CD4-positive, CD25-positive, alpha-beta regulatory T cell (primary cell): ENCODE measurements at regions not wholly inside any gene's neighbourhood (a gene's known extent, or its start where the extent isn't known, plus 50 kb on each side); places are given as distances from the start of the nearest gene placed in this dataset.

Source experiments
- ATAC-seq, 2 donors: fragments of 150-1000 bp; cut with Tn5 transposase; one replicate each; pipeline ENCODE4 v1.10.0; 2021; ENCODE audit warnings: low read depth in 2 of 2, moderate number of reproducible peaks in 2 of 2, moderate library complexity in 1 of 2
- DNase-seq, 3 donors: peaks; one replicate each; pipeline versions ENCODE4 v3.0.0 to v3.0.0-alpha.2; 2012 to 2022; ENCODE audit warnings: mixed read lengths in 1 of 3
- H3K27ac ChIP-seq: one replicate; pipeline ENCODE4 v1.7.0; 2013; ENCODE audit warnings: mild to moderate bottlenecking, low read length; ENCODE audit not compliant: insufficient read depth, poor library complexity, severe bottlenecking
- H3K27me3 ChIP-seq: one replicate; pipeline ENCODE4 v1.7.0; 2013; ENCODE audit warnings: low read length; ENCODE audit not compliant: control insufficient read depth, insufficient read depth
- H3K36me3 ChIP-seq: one replicate; pipeline ENCODE4 v1.7.0; 2013; ENCODE audit warnings: mild to moderate bottlenecking, low read length, moderate library complexity; ENCODE audit not compliant: control insufficient read depth, insufficient read depth
- H3K4me1 ChIP-seq: 2 replicates; pipeline ENCODE4 v1.7.0; 2013; ENCODE audit warnings: mild to moderate bottlenecking, low read length; ENCODE audit not compliant: insufficient read depth, control insufficient read depth, poor library complexity, severe bottlenecking
- H3K4me3 ChIP-seq: one replicate; pipeline ENCODE4 v1.7.0; 2013; ENCODE audit warnings: low read depth, mild to moderate bottlenecking, low read length, moderate library complexity
- H3K9me3 ChIP-seq, 2 experiments: 1 replicate in 1 of 2; 2 replicates in 1 of 2; pipeline ENCODE4 v1.7.0; 2013; ENCODE audit warnings: low read length in 2 of 2, mild to moderate bottlenecking in 1 of 2, moderate library complexity in 1 of 2; ENCODE audit not compliant: control insufficient read depth in 2 of 2
- H3K27ac Mint-ChIP-seq, 3 donors: one replicate each; pipeline ENCODE4 v1.8.0; 2020 to 2022; ENCODE audit warnings: mild to moderate bottlenecking in 3 of 3, mixed read lengths in 3 of 3, moderate library complexity in 2 of 3
- H3K27me3 Mint-ChIP-seq: one replicate; pipeline ENCODE4 v1.8.0; 2022; ENCODE audit warnings: mild to moderate bottlenecking, mixed read lengths
- H3K36me3 Mint-ChIP-seq: one replicate; pipeline ENCODE4 v1.8.0; 2020; ENCODE audit warnings: mixed read lengths
- H3K4me1 Mint-ChIP-seq, 4 donors: one replicate each; pipeline ENCODE4 v1.8.0; 2020 to 2022; ENCODE audit warnings: mixed read lengths in 4 of 4, mild to moderate bottlenecking in 1 of 4
- H3K4me3 Mint-ChIP-seq, 4 donors: one replicate each; pipeline ENCODE4 v1.8.0; 2020 to 2022; ENCODE audit warnings: mild to moderate bottlenecking in 4 of 4, mixed read lengths in 4 of 4, moderate library complexity in 3 of 4
- H3K9me3 Mint-ChIP-seq, 7 donors: one replicate each; pipeline ENCODE4 v1.8.0; 2020 to 2022; ENCODE audit warnings: mixed read lengths in 7 of 7, mild to moderate bottlenecking in 3 of 7, moderate library complexity in 2 of 7

DNA sequence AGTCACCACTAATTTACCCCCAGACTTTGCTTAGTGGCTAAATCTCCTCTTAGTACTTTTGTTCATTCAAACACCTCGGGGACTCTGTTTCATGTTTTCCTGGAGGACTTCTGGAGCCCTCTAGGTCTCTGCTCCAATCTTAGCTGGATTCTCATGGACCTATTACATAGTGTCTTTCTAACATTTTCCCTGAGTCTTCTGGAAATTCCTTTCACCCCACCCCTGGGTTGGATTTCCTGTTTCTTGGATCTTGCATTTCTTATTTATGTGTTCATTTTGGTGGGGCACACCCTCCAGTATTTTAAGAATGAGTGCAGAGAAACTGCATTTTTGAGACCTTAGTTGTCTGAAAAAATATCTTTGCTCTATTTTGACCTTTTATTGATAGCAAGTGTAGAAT lies 220.1 kb downstream of the BLID start:
- ATAC-seq, result no peak
- H3K9me3 Mint-ChIP-seq, result peaks cover 0 to 4% (median 2%) of the 10 kb centered on the region in 7 donors
- H3K4me1 Mint-ChIP-seq, result no peaks in the 10 kb centered on the region
- no peak overlapping the region for H3K4me3 Mint-ChIP-seq
- Histone ChIP-seq H3K4me3 (no peak overlapping the region), H3K36me3 (no peaks in the 10 kb centered on the region), H3K27ac (no peak overlapping the region), H3K27me3 (no peaks in the 10 kb centered on the region), H3K9me3 (no peaks in the 10 kb centered on the region), H3K4me1 (no peaks in the 10 kb centered on the region)
- no peaks in the 10 kb centered on the region for H3K27me3 Mint-ChIP-seq
- no peaks in the 10 kb centered on the region for H3K36me3 Mint-ChIP-seq
- no peak overlapping the region for H3K27ac Mint-ChIP-seq
- DNase-seq, result no peak

- Mint-ChIP-seq H3K27ac (no peak overlapping the region), H3K36me3 (no peaks in the 10 kb centered on the region), H3K9me3 (peaks cover 0 to 6% (median 2%) of the 10 kb centered on the region in 7 donors), H3K4me1 (no peaks in the 10 kb centered on the region), H3K27me3 (no peaks in the 10 kb centered on the region), H3K4me3 (no peak overlapping the region)
- Histone ChIP-seq H3K4me1 (no peaks in the 10 kb centered on the region), H3K9me3 (no peaks in the 10 kb centered on the region), H3K27me3 (no peaks in the 10 kb centered on the region), H3K27ac (no peak overlapping the region), H3K4me3 (no peak overlapping the region), H3K36me3 (no peaks in the 10 kb centered on the region)
- no peak for ATAC-seq
- DNase-seq, result no peak
Measured at GRCh38 chr11:121894581-121894980, 221.4 kb downstream of the BLID start.

DNA sequence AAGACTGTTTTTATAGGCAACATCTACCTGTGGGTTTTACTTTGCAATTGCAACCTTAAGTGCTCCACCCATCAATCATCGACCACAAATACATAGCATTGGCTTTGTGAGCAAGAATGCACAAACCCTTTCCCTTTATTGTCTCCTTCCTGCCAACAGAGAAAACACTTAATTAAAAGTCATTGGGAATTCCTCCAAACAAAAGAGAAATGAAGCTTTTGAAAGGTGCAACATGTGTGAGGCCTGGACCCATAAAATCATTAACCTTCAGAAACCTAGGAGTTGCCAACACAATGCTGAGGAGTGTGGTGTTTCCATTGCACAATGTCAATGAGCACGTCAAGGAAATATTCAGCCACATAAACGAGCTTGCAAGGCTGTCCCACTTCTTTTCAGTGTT lies 223.2 kb downstream of the BLID start:
- Mint-ChIP-seq H3K9me3 (peaks cover 0 to 4% (median 0%) of the 10 kb centered on the region in 7 donors), H3K27ac (no peak overlapping the region), H3K27me3 (no peaks in the 10 kb centered on the region), H3K4me3 (no peak overlapping the region), H3K36me3 (no peaks in the 10 kb centered on the region), H3K4me1 (no peaks in the 10 kb centered on the region)
- no peaks in the 10 kb centered on the region for H3K4me1 ChIP-seq
- ATAC-seq (no peak), DNase-seq (no peak)
- no peaks in the 10 kb centered on the region for H3K27me3 ChIP-seq
- no peaks in the 10 kb centered on the region for H3K36me3 ChIP-seq
- H3K27ac ChIP-seq, result no peak overlapping the region
- H3K9me3 ChIP-seq, result no peaks in the 10 kb centered on the region
- H3K4me3 ChIP-seq, result no peak overlapping the region

GRCh38 chr11:121892131-121892681 lies 223.8 kb downstream of the BLID start:
- H3K9me3 ChIP-seq, result no peaks in the 10 kb centered on the region
- H3K36me3 ChIP-seq, result no peaks in the 10 kb centered on the region
- H3K27me3 ChIP-seq, result no peaks in the 10 kb centered on the region
- H3K27ac Mint-ChIP-seq, result no peak overlapping the region
- ATAC-seq (no peak), DNase-seq (no peak)
- H3K4me3 Mint-ChIP-seq, result no peak overlapping the region
- no peak overlapping the region for H3K4me3 ChIP-seq
- no peaks in the 10 kb centered on the region for H3K36me3 Mint-ChIP-seq
- H3K4me1 ChIP-seq, result no peaks in the 10 kb centered on the region
- H3K27ac ChIP-seq, result no peak overlapping the region
- H3K9me3 Mint-ChIP-seq, result peaks cover 0 to 4% (median 0%) of the 10 kb centered on the region in 7 donors
- H3K4me1 Mint-ChIP-seq, result no peaks in the 10 kb centered on the region
- no peaks in the 10 kb centered on the region for H3K27me3 Mint-ChIP-seq

DNA sequence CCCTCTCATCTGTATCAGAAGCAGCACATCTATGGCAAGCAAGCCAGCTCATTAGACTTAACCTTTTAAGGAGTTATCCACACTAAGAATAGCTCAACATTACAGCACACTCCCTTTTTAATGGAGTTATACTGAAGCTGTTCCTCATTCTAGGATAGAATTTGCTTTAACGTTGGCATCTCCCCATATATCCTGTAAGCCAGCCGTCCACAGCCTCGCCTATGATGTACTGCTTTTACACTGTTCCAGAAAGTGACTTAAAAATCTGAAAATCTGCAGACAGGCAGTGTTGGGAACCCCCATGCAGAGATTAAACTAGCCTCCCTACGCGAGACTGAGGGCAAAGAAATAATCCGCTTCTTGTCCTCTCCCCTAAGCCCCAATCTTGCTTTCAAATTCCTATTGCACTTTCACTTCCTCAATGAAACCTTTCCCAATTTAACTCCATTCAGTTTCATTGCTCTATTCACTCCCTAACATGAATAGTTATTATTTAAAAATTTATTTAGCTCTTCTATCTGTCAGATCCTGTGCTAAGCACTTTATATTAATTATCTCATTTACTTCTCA lies 225.0 kb downstream of the BLID start:
- Mint-ChIP-seq H3K9me3 (peaks cover 0 to 4% (median 0%) of the 10 kb centered on the region in 7 donors), H3K4me3 (no peak overlapping the region), H3K27ac (no peak overlapping the region), H3K27me3 (no peaks in the 10 kb centered on the region), H3K36me3 (no peaks in the 10 kb centered on the region), H3K4me1 (no peaks in the 10 kb centered on the region)
- Histone ChIP-seq H3K9me3 (no peaks in the 10 kb centered on the region), H3K4me1 (no peaks in the 10 kb centered on the region), H3K36me3 (no peaks in the 10 kb centered on the region), H3K27me3 (no peaks in the 10 kb centered on the region), H3K4me3 (no peak overlapping the region), H3K27ac (no peak overlapping the region)
- ATAC-seq, result no peak
- no peak for DNase-seq

- H3K4me3 ChIP-seq, result no peak overlapping the region
- DNase-seq (no peak), ATAC-seq (no peak)
- no peaks in the 10 kb centered on the region for H3K36me3 Mint-ChIP-seq
- H3K4me3 Mint-ChIP-seq, result no peak overlapping the region
- no peaks in the 10 kb centered on the region for H3K27me3 ChIP-seq
- no peaks in the 10 kb centered on the region for H3K4me1 Mint-ChIP-seq
- H3K9me3 Mint-ChIP-seq, result peaks cover 0 to 4% (median 0%) of the 10 kb centered on the region in 7 donors
- H3K36me3 ChIP-seq, result no peaks in the 10 kb centered on the region
- no peaks in the 10 kb centered on the region for H3K27me3 Mint-ChIP-seq
- H3K4me1 ChIP-seq, result no peaks in the 10 kb centered on the region
- no peaks in the 10 kb centered on the region for H3K9me3 ChIP-seq
- H3K27ac Mint-ChIP-seq, result no peak overlapping the region
- H3K27ac ChIP-seq, result no peak overlapping the region
Measured at GRCh38 chr11:121890377-121890776, 225.6 kb downstream of the BLID start.

DNA sequence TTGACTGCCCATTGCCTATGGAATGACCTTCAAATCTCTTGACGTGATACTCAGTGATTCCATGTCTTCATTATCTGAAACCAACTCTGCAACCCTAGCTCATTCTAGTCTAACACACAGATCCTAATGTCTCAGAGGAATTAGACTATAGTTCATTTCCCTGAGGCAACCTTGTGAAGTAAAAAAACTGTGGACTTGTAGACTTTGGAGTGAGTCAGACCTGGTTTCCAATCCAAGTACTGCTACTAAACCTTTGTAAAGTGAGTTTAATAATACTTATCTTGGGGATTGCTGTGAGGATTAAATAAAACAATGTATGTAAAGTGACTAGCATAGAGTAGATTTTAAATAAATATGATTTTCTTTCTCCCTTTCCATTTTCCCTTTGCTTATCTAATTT lies 226.1 kb downstream of the BLID start:
- DNase-seq (no peak), ATAC-seq (no peak)
- H3K27me3 Mint-ChIP-seq, result no peaks in the 10 kb centered on the region
- Histone ChIP-seq H3K27me3 (no peaks in the 10 kb centered on the region), H3K27ac (no peak overlapping the region), H3K4me3 (no peak overlapping the region), H3K9me3 (no peaks in the 10 kb centered on the region), H3K4me1 (no peaks in the 10 kb centered on the region), H3K36me3 (no peaks in the 10 kb centered on the region)
- no peaks in the 10 kb centered on the region for H3K36me3 Mint-ChIP-seq
- no peaks in the 10 kb centered on the region for H3K4me1 Mint-ChIP-seq
- H3K9me3 Mint-ChIP-seq, result peaks cover 0 to 4% (median under 1%) of the 10 kb centered on the region in 7 donors
- H3K27ac Mint-ChIP-seq, result no peak overlapping the region
- H3K4me3 Mint-ChIP-seq, result no peak overlapping the region

DNA sequence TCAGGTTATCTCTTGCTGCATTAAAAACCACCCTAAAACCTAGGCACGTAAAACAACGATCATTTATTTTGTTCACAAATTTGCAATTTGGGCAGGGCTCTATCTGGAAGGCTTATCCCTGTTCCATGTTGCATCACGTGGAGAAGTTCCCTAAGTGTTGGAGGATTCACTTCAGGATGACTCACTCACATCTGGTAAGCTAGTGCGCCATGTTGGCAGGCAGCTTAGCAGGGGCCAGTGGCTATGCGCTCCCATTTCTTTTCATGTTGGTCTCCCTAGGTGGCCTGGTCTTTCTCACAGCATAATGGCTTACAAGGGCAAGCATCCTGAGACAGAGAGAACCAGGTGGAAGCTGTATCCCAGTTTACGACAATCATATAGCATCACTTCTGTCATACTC lies 226.8 kb downstream of the BLID start:
- no peaks in the 10 kb centered on the region for H3K27me3 ChIP-seq
- ATAC-seq, result no peak
- DNase-seq, result no peak
- H3K4me3 ChIP-seq, result no peak overlapping the region
- Mint-ChIP-seq H3K36me3 (no peaks in the 10 kb centered on the region), H3K4me1 (no peaks in the 10 kb centered on the region), H3K27ac (no peak overlapping the region), H3K4me3 (no peak overlapping the region), H3K27me3 (no peaks in the 10 kb centered on the region), H3K9me3 (peaks cover 0 to 4% (median 0%) of the 10 kb centered on the region in 7 donors)
- no peaks in the 10 kb centered on the region for H3K9me3 ChIP-seq
- no peak overlapping the region for H3K27ac ChIP-seq
- H3K36me3 ChIP-seq, result no peaks in the 10 kb centered on the region
- no peaks in the 10 kb centered on the region for H3K4me1 ChIP-seq
